ENCODE measurements at regions not wholly inside any gene's neighbourhood (a gene's known extent, or its start where the extent isn't known, plus 50 kb on each side); places are given as distances from the start of the nearest gene placed in this dataset.

- DNase-seq (ENCODE audit: low read depth in 1 of 2, low spot score in 2 of 2) (no peak), FAIRE-seq (no peak)
- H3K9me3 ChIP-seq (ENCODE audit: insufficient read depth in 2 of 2, low read depth in 1 of 2, low read length in 1 of 2) = no peaks in the 10 kb centered on the region
- no peak overlapping the region for H2BK5ac ChIP-seq (ENCODE audit: low read depth, low read length)
- H3K27ac ChIP-seq (ENCODE audit: low read depth, low read length) = no peak overlapping the region
- no peak overlapping the region for H3K23ac ChIP-seq (ENCODE audit: insufficient read length)
- H3K4ac ChIP-seq (replicated peaks; ENCODE audit: insufficient read length, low read depth, low read length) = no peak overlapping the region
- H2AFZ ChIP-seq (ENCODE audit: low read length) = no peak overlapping the region
- H3K79me2 ChIP-seq (ENCODE audit: control insufficient read depth in 1 of 2, insufficient read depth in 2 of 2, low read length in 2 of 2) = no peaks in the 10 kb centered on the region
- no peaks in the 10 kb centered on the region for H3K79me1 ChIP-seq (ENCODE audit: low read depth, low read length)
- no peak overlapping the region for H2BK15ac ChIP-seq (ENCODE audit: low read length)
- H4K20me1 ChIP-seq (replicated peaks in 1 of 2; ENCODE audit: control insufficient read depth in 1 of 2, insufficient read depth in 2 of 2, low read length in 2 of 2) = no peaks in the 10 kb centered on the region
- no peaks in the 10 kb centered on the region for H3K4me1 ChIP-seq (replicated peaks in 1 of 4; ENCODE audit: control insufficient read depth in 3 of 4, insufficient read depth in 4 of 4, low read length in 3 of 4)
- CTCF ChIA-PET (ENCODE audit: partially characterized antibody) = interaction anchor here (0.8 to 1.9 kb wide), 5 partner anchors 15 to 141 kb away, joined by 3 to 6 read pairs (median 3); no protein-coding TSS in a partner anchor
- 0 out of 2 replicates have a peak overlapping the region, but pooled peaks have one; percentile 48 for H2BK20ac ChIP-seq (ENCODE audit: low read length)
- H3K4me2 ChIP-seq (ENCODE audit: insufficient read depth in 1 of 2, low read depth in 2 of 2, low read length in 2 of 2) = no peak overlapping the region
- H3K4me3 ChIP-seq (ENCODE audit: extremely low read depth in 1 of 4, insufficient read depth in 2 of 4, low read depth in 3 of 4, low read length in 4 of 4) = no peak overlapping the region
- no peak overlapping the region for H3K18ac ChIP-seq (ENCODE audit: extremely low read depth, low read length)
- TF ChIP-seq BCL11A (IDR thresholded peaks at IDR 0.05; ENCODE audit: low read depth in 2 of 2, low read length in 2 of 2) (no peak), GTF2F1 (IDR thresholded peaks at IDR 0.05; ENCODE audit: borderline replicate concordance, low read depth, low read length) (no peak), GABPA (IDR thresholded peaks at IDR 0.05; ENCODE audit: borderline replicate concordance, insufficient read depth, low read length) (no peak), ATF3 (IDR thresholded peaks at IDR 0.05; ENCODE audit: insufficient read depth, low read depth, low read length) (no peak)
- H2BK120ac ChIP-seq (replicated peaks; ENCODE audit: low read depth, low read length) = no peak overlapping the region
- no peak overlapping the region for H4K5ac ChIP-seq (ENCODE audit: insufficient read length, low read depth, low read length)
- H3K23me2 ChIP-seq (ENCODE audit: low read depth, low read length) = no peaks in the 10 kb centered on the region
- H3K9ac ChIP-seq (replicated peaks in 1 of 4; ENCODE audit: extremely low read depth in 1 of 4, low read depth in 3 of 4, low read length in 3 of 4) = no peak overlapping the region
- H3K56ac ChIP-seq (replicated peaks; ENCODE audit: insufficient read length, low read depth, low read length) = no peak overlapping the region
- POLR2A ChIA-PET (ENCODE audit: partially characterized antibody) = no interaction called here
- H3K27me3 ChIP-seq (replicated peaks in 1 of 4; ENCODE audit: control insufficient read depth in 3 of 4, extremely low read depth in 1 of 4, insufficient read depth in 3 of 4, low read length in 3 of 4) = no peaks in the 10 kb centered on the region
- no peak overlapping the region for H2AK5ac ChIP-seq (ENCODE audit: low read depth, low read length)
- H2BK12ac ChIP-seq (ENCODE audit: low read depth, low read length) = no peak overlapping the region
- H3K36me3 ChIP-seq (ENCODE audit: control insufficient read depth in 2 of 4, insufficient read depth in 4 of 4, low read length in 3 of 4) = no peaks in the 10 kb centered on the region
- no peak overlapping the region for H4K91ac ChIP-seq (replicated peaks; ENCODE audit: insufficient read length, low read length)
- 78% methylated on average over 1 of the region's 1 CpG; no CpG with 5 or more reads in 1 of the 2 experiments for WGBS, 2 experiments (ENCODE audit: extremely low coverage in 1 of 2, insufficient coverage in 1 of 2, insufficient read length in 1 of 2, insufficient replicate concordance in 2 of 2, low coverage in 1 of 2, low lambda C conversion rate in 2 of 2, missing lambda C conversion rate in 1 of 2)
- no peak overlapping the region for H4K8ac ChIP-seq (ENCODE audit: extremely low read depth, insufficient read depth, low read length)
- H3K14ac ChIP-seq (ENCODE audit: insufficient read length) = no peak overlapping the region
Measured at GRCh38 chr5:155679530-155679929, 647.4 kb upstream of the SGCD start.

All from H1 (cell line).